NCI-H2196 treated with DMSO at 0.1 percent for 48 hours (cell line): ENCODE measurements at regions not wholly inside any gene's neighbourhood (a gene's known extent, or its start where the extent isn't known, plus 50 kb on each side); places are given as distances from the start of the nearest gene placed in this dataset.
"Not testable (repeated sequence)": the region's sequence is repeated elsewhere in the genome, so short reads cannot be mapped to it uniquely, and the experiment has no call there.

ENCODE experiments used
- DNase-seq: peaks from one replicate; lab custom pipeline; 2025; ENCODE audit not compliant: unreplicated experiment; lab: John Stamatoyannopoulos, UW

DNA sequence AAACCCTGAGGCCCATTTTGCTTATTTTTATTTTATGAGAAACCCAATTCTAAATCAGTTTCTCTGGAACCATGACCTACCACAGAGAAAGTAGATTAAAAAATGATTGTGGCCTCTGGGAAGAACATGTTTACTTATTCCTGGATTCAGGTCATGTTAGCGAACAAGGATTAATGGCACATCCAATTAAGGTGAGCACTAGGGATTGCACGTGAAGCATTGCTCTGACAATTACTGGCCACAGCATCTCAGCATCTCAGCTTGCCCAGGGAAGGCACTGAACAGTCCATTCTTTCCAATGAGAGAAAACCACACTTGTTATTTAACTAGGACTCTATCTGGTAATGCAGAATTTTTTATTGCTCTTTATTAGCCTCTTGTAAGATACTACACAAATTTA, 119.8 kb downstream of the ZNF330 start:
- no peak for DNase-seq

DNA sequence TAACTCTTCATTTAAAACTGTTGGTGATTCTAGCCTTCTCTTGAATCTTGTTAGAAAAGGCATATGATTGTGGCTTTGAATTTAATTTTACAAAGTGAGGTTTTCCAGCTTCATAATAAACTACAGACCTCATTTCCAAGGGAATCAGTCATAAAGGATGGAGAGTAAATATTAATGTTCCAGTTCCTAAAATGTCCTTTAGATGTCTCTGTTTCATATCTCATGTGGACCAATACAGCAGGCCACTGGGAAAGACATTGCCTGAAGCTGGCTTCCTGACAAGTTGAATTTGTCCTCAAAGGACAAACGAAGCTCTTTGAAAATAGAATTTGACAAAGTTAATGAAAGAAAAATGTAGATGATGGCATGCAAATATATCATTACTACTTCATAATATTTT, 125.4 kb downstream of the ZNF330 start:
- DNase-seq = no peak

DNA sequence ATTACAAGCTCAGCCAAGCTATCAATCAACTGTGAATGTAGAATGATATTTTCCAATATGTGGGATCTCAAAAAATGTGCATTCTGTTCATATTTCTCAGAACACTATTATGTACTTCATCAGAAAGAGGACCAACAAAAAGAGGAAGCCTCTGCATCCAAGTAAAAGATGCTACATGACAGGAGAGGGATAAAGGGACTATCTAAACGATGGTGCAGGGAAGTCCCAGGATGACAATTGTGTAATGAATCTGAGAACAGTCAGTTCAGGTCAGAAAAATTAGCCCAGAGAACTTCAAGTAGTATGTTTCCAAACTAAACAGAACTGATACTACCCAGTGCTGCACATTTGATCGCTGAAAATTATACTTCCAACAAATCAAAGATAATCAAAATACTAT, 127.0 kb downstream of the ZNF330 start:
- no peak for DNase-seq

DNA sequence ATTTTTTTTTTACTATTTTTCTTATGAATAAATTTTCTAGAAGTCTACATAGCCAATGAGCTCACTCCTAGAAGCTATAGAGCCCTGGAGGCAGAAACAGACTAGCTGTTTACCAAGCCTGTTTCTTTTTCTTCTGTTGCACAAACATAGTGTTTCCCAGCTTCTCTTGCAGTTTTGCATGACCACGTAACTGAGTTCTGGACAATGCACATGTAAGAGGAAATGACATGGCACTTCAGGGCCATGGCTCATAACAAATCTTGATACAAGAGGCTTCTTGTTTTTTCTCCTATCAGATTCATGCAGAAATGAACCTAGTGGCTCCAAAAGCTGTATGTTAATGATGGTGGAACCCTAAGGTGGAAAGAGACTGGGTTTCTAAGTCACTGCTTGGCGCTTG, 127.4 kb downstream of the ZNF330 start:
- DNase-seq = no peak

DNA sequence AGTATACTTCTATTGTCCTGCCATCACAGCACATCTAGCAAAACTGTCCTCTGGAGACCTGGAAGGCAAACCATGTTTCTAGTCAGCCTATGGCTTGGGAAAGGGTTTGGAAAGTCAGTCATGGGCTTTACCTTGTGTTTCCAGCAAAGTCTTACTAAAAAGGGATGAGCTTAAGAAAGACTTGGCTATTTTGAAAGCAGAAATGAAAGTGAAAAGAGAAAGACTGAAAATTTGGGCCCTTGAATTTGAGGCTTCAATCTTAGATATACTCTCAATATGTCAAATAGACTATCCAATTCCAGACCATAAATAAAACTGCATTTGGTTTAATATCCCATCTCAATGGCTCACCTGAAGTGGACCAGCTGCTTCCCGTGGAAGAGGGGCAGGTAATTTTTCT, 127.9 kb downstream of the ZNF330 start:
- no peak for DNase-seq

DNA sequence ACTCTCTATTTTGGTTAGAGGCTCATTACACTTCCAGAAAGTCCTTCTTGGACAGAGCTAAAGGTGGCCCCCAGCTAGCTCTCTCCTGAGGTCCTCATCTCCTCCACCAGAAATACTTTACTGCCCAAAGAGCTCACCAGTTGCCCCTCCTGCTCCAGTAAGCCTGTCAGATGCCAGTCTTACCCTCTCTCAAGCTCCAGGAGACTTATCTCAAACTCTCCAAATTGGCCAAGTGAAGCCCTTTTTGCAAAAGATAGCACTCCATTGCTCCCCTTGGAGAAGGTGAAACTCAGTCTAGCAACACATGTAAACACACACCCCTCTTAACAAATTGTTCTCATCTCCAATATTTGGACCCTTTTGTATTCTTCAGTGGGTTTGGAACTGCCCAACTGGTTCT, 128.5 kb downstream of the ZNF330 start:
- DNase-seq = no peak

DNA sequence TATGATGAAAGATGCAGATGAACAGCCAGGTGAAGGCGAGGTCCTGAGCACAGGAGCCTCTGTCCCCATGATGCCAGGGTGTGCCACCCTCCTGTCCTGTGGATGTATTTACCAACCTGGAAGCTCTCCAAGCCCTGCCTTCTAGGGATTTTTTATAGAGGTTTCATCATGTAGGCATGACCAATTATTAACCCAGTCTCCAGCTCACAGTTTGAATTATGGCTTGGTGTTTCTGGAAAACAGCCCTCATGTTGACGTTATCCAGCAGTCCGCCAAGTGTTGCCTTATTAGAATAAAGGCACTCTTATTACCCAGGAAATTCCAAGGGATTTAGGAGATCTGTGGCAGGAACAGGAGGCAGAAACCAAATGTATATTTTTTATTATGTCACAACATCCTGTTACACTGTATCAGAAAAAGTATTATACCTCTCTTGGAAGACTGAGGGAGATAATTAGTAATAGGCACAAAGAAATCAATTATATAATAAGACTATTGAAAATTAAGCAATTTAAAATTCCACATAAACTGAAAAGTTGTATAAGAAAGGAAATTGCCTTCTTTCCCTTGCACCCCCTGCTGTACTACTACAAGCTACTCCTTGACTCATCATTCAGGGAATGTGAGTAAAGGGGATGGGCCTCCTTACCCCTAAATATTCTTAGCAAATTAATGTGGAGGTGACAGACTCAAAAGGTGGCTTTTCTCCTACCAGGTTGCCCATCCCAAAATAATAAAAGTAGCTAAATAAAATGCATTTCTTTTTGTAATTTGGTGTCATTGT, 129.6 kb downstream of the ZNF330 start:
- no peak for DNase-seq

DNA sequence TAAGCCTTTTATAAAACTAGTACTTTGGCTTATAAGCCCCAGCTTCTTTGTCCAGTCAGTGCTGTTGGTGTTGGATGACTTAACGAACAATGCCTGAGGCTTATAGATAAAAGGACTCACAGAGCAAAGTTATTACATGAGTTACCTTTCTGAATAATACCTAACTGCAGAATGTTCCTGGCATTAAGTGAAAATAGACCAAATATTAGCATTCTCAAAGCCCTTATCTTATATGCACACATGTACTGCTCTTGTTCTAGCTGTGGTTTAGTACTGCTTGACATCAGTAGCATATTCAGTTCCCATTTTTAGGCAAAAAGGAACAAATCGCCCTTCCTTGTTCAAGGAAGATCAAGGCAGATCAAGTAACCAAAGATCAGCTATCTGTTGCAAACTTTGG, 131.6 kb downstream of the ZNF330 start:
- DNase-seq = no peak

DNA sequence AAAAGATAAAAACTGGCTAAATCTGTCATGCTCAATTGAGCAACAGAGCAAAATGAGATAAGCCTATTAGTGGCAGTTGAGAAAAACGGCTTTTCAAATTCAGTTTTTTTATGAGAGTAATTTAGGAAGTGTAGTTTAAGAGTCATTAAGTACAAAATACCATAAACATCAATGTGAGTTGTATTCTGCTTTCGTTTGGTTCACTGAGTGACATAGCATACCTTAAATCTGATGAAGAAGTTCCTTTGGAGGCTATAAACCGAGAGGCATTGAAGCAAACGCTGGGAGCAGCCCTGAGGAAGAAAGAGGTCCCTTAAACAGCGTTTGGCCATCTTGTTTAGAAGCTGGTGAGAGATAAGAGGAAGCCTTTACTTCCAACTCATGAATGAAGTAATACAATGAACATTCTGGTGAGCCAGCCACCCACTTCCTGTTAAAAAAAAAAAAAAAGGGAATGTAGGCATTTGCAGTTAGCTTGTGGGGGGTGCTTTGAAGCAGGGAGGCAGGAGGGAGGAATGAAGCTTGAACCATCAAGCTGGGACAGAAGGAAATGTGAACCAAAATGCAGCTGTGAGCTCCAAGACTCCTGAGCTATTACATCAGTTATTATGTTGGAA, 132.3 kb downstream of the ZNF330 start:
- DNase-seq = no peak

DNA sequence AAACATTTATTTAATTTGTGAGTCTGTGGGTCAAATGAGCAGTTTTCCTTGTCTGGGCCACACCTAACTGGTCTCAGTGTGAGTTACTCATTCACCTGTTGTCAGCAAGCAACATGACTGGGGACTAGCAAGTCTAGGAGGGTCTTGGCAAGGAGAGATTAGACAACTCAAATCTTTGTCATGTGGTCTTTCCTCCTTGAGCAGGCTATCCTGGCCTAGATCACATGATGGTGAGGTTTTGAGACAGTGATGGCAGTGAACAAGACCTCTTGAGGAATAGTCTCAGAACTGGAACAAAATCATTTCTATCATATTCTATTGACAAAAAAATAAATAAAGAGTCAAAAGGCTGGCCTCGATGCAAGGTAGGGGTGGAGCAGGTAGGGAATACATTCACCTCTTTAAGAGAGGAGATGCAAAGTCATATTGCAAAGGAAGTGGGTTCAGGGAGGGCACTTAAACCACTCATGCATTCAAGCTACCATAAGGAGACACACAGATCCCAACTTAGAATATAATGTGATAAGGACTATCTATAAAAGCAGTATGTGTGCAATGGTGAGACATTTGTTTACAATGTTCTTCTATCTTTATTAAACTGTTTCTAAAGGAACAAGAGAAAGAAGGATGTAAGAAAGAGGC, 135.7 kb downstream of the ZNF330 start:
- DNase-seq = no peak

DNA sequence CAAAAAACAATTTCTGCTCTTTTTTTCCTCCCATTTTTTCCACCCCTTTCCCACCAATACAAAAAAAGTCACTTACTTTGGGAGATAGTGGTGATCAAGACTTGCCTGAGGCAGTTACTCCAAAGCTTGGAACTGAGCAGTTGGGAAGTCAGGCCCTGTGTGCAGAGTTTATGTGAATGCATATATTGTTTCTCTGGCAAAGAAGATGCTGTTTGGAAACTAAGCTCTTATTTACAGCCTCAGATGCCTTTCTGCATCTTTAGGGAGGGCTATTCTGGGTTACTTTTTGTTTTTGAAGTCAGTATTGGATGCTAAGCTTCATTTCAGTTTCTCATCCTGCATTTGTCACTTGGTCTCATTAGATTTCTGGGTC, 136.3 kb downstream of the ZNF330 start:
- no peak for DNase-seq

DNA sequence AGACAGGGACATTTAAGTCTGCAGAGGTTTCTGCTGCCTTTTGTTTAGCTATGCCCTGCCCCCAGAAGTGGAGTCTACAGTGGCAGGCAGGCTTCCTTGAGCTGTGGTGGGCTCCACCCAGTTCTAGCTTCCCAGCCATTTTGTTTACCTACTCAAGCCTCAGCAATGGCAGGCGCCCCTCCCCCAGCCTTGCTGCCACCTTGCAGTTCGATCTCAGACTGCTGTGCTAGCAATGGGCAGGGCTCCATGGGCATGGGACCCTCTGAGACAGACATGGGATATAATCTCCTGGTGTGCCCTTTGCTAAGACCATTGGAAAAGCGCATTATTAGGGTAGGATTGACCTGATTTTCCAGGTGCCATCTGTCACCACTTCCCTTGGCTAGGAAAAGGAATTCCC, 147.5 kb downstream of the ZNF330 start:
- not testable (repeated sequence) for DNase-seq

DNA sequence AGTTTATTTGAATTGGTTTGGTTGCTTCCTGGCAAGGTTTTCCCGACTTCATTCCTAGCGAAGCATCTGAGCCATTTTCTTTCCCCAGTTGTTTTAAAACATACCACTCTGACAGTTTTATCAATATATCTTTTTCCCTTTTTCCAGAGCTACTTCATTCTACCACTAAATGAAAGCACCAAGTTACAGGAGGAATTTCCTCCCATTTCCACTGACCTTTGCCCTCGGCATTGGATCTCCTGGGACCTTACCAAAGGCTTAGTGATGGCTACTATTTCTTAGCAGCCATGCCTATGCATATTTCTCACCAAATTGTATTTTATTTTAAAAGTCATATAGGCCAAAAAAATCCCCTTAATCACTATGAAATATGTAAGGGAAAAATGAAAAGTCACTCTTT, 150.5 kb downstream of the ZNF330 start:
- DNase-seq = no peak

DNA sequence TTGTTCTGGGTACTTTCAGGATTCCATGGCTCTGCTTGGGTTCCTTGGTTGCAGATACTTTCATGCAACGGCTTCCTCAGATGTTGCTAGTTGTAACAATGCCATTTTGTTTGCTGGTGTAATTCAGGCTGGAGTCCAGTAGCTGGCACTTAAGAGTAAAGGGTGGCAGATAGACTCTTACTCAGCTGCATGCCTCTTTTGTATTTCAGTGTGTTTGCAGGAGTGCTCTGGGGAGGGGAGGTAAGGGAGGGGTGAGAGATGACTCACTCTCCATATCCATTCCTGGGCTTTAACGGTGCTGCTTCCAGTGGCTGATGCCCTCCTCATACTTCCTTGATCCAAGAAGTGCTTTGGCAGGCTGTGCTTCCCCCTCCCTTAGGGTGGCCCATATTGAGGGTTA, 155.2 kb downstream of the ZNF330 start:
- no peak for DNase-seq

DNA sequence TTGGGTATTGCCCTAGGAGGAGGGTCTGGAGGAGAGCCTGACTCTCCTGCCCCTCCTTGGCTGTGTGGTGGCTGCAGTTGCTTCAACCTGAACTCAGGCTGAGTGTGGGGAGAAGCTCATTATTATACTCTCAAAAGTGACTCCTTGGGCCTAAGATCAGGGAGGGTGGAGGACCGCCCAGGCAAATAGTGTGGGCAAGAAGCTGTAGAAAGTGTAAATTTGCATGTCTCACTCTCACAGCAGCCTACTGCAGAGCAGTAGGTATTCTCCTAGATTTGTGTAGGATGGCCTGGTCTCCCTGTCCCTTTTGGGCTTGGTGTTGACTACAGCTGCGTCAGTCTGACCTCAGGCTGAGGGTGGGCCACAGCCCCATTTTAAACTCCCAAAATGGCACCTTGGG, 156.1 kb downstream of the ZNF330 start:
- no peak for DNase-seq

DNA sequence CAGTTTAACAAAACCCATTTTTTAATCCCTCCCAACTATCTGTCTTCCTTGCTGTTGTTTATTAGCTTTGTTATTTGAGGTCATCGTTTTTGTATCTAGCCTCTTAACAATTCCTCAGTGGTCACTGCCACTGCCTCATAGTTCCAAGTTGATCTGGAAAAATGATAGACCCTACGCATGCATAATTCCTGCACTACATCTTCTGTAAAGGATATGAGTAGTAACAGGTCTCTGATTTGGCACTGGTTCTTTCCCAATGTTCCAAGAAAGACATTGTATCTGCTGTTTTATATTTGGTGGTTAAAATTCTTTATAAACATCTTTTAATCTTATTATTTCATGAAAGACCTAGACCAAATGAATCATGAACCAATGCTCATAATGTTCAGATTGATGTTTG, 166.6 kb downstream of the ZNF330 start:
- no peak for DNase-seq

DNA sequence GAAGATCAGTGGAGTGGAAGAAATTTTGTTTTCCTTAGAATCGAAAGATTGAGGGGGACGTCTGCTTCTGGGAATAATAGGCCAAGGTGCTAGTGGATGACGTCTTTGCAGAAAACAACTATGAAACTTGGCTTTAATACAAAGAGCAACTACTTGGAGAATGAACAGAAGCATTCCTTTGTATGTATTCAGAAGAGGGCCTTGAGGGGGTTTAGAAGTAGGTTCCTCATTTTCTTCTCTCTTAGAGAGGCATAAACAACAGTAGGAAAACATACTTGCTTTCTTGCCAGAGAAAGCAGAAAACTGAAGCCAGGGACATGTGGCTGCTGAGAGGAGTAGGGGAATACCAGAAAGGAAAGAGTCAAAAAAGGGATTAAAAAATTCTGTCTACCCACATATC, 167.8 kb downstream of the ZNF330 start:
- DNase-seq = no peak

DNA sequence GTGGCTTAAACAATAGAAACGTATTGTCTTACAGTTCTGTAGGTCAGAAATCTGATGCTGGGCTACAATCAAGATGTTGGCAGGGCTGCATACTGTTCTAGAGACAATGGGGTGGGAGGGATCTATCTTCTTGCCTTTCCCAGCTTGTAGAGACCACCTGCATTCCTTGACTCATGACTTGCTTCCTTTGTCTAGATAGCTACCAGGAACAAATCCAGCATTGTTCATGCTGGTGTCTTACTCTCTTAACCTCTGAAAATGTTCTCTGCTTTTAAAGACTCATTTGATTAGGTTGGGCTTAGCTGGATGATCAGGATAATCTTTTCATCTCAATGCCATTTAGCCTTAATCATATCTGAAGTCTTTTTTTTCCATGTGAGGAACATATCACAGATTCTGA, 169.0 kb downstream of the ZNF330 start:
- no peak for DNase-seq

DNA sequence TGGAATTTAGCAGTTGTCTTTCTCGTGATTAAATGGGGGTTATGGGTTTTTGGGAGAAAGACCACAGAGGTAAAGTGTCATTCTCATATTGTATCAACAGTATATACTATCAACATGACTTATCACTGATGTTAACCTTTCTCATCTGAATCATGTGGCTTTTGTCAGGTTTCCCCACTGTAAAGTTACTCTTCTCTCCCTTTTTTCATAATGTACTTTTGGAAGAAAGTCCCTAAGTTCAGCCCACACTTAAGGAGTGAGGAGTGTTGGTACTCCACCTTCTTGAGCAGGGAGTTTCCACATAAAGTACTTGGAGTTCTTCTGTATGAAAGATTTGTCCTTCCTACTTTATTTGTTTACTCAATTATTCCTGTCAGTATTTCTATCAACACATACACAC, 169.9 kb downstream of the ZNF330 start:
- DNase-seq = no peak

DNA sequence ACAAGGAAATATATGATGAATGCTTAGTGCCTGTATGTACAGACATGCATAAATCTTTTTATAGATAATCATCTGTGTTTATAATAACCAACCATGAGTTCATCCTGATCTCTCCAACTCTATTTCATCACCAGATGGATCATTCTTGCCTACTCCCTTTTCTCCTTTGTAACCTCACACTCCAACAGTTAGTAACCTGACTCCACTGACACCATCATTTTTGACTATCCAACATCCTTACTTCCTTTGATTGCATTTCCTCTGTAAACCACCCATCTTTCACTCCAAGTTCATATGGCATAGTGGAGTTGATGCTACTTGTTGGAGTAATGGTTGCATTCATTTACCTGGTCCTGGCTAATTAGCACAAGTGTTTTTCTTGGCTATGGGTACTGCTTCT, 170.6 kb downstream of the ZNF330 start:
- no peak for DNase-seq

DNA sequence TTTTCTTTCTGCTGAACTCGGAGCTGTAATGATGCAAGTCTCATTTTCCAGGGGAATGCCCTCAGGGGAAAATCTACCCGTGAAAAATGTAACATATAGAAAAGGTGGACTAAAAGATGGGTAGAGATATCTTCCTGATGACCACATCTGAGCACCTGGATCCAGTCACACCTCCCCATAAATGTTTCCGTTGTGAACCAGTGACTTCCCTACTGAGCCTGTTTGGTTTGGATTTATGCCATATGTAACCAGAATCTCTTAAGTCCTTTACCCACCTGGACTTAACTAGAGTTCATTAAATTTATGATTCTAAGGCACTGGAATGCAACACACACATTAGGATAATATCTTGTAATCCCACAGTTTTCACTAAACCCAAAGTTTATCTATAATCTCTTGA, 171.1 kb downstream of the ZNF330 start:
- DNase-seq = no peak

DNA sequence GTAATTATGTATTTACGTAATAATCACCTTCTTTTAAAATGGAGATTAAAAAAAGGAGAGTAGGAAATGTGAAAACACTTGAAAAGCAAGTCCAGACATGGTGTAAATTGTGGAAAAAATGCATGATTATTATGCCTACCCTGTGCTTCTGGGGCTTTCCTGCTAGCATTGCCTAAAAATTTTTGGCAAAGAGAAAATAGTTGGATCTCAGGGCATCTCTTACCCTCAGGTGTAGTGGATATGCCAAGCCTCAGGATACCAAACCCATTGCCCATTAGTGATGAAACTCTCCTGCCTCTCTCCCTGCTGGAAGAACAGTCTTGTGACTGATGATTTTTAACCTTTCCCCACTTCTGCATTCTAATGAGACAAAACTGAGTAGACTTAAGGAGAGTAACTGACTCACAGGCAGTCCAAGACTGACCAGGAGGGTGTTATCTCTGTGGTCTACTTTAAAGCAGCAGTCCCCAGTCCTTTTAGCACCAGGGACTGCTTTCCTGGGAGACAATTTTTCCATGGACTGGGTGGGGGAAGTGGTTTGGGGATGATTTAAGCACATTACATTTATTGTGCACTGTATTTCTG, 174.6 kb downstream of the ZNF330 start:
- no peak for DNase-seq
